ENCODE measurements at regions not wholly inside any gene's neighbourhood (a gene's known extent, or its start where the extent isn't known, plus 50 kb on each side); places are given as distances from the start of the nearest gene placed in this dataset.
"Not testable (repeated sequence)": the region's sequence is repeated elsewhere in the genome, so short reads cannot be mapped to it uniquely, and the experiment has no call there.

GRCh38 chr10:20608503-20608902 is 288.6 kb downstream of the NEBL start:
- no peak for DNase-seq

GRCh38 chr10:20606985-20607384 is 290.1 kb downstream of the NEBL start:
- no peak for DNase-seq

GRCh38 chr10:20601941-20602461 is 295.1 kb downstream of the NEBL start:
- no peak for DNase-seq

- DNase-seq = peak; percentile 21 to 33
Observed at GRCh38 chr10:20598590-20598989, 298.5 kb downstream of the NEBL start.

GRCh38 chr10:20596911-20597310 is 300.2 kb downstream of the NEBL start:
- DNase-seq = no peak

- no peak for DNase-seq
Observed at GRCh38 chr10:20596065-20596755, 300.9 kb downstream of the NEBL start.

- DNase-seq = no peak
Observed at GRCh38 chr10:20593649-20594048, 303.5 kb downstream of the NEBL start.

GRCh38 chr10:20582041-20582440 is 315.1 kb downstream of the NEBL start:
- DNase-seq = no peak

GRCh38 chr10:20573924-20574323 is 323.2 kb downstream of the NEBL start:
- DNase-seq = no peak

GRCh38 chr10:20555990-20556389 is 341.1 kb downstream of the NEBL start:
- DNase-seq = not testable (repeated sequence)

GRCh38 chr10:20552382-20552781 is 344.7 kb downstream of the NEBL start:
- DNase-seq = no peak

GRCh38 chr10:20551761-20552160 is 345.4 kb downstream of the NEBL start:
- DNase-seq = no peak

- DNase-seq = no peak
Observed at GRCh38 chr10:20535897-20536881, 360.9 kb downstream of the NEBL start.

GRCh38 chr10:20531241-20531883 is 365.7 kb downstream of the NEBL start:
- not testable (repeated sequence) for DNase-seq

- DNase-seq = no peak
Observed at GRCh38 chr10:20521186-20521585, 375.9 kb downstream of the NEBL start.

- no peak for DNase-seq
Observed at GRCh38 chr10:20515654-20516053, 381.5 kb downstream of the NEBL start.

- no peak for DNase-seq
Observed at GRCh38 chr10:20512631-20513030, 384.5 kb downstream of the NEBL start.

- no peak for DNase-seq
Observed at GRCh38 chr10:20508921-20509320, 388.2 kb downstream of the NEBL start.

- DNase-seq = no peak
Observed at GRCh38 chr10:20502903-20503585, 394.1 kb downstream of the NEBL start.

- no peak for DNase-seq
Observed at GRCh38 chr10:20494474-20494873, 402.6 kb downstream of the NEBL start.

GRCh38 chr10:20492447-20492846 is 404.7 kb downstream of the NEBL start:
- peak; percentile 14 to 23 for DNase-seq

GRCh38 chr10:20489961-20490360 is 407.1 kb downstream of the NEBL start:
- DNase-seq = no peak

- no peak for DNase-seq
Observed at GRCh38 chr10:20486791-20487190, 410.3 kb downstream of the NEBL start.
